H1 (cell line): ENCODE measurements at regions not wholly inside any gene's neighbourhood (a gene's known extent, or its start where the extent isn't known, plus 50 kb on each side); places are given as distances from the start of the nearest gene placed in this dataset.

ENCODE experiments used
- CTCF ChIA-PET: fragments of 300-600 bp; sonication (Branson Sonifier 250); formaldehyde crosslinking; loops from one replicate; lab custom pipeline; 2021; ENCODE audit not compliant: partially characterized antibody; lab: Charles Lee
- POLR2A ChIA-PET: fragments of 300-600 bp; sonication (Branson Sonifier 250); formaldehyde crosslinking; loops from one replicate; lab custom pipeline; 2021; ENCODE audit warnings: inconsistent platforms; ENCODE audit not compliant: partially characterized antibody; lab: Charles Lee
- DNase-seq, 2 experiments: peaks; one replicate each; pipeline versions ENCODE4 v3.0.0 to v3.0.0-alpha.2; 2010 to 2022; ENCODE audit warnings: low spot score in 2 of 2, low read depth in 1 of 2, mixed read lengths in 1 of 2
- FAIRE-seq: peaks from 2 replicates; lab custom pipeline; 2011; peaks lifted over from hg19 to GRCh38; lab: Jason Lieb, UNC
- H2AFZ ChIP-seq: 2 replicates; pipeline ENCODE4 v1.8.1; 2012; ENCODE audit warnings: low read length, inconsistent platforms
- H2AK5ac ChIP-seq: 2 replicates; pipeline ENCODE4 v1.6.1; 2013; ENCODE audit warnings: low read depth, low read length
- H2BK120ac ChIP-seq: replicated peaks from 2 replicates; pipeline ENCODE3; 2013; ENCODE audit warnings: low read depth, low read length, inconsistent platforms
- H2BK12ac ChIP-seq: 2 replicates; pipeline ENCODE4 v1.6.1; 2013; ENCODE audit warnings: low read depth, low read length
- H2BK15ac ChIP-seq: 2 replicates; pipeline ENCODE4 v1.6.1; 2013; ENCODE audit warnings: low read length
- H2BK20ac ChIP-seq: 2 replicates; pipeline ENCODE4 v1.6.1; 2013; ENCODE audit warnings: low read length
- H2BK5ac ChIP-seq: 2 replicates; pipeline ENCODE4 v1.6.1; 2013; ENCODE audit warnings: low read depth, low read length
- H3K14ac ChIP-seq: 2 replicates; pipeline ENCODE4 v1.6.1; 2013; ENCODE audit warnings: inconsistent platforms; ENCODE audit not compliant: insufficient read length
- H3K18ac ChIP-seq: 2 replicates; pipeline ENCODE4 v1.6.1; 2013; ENCODE audit warnings: low read length; ENCODE audit errors: extremely low read depth
- H3K23ac ChIP-seq: 2 replicates; pipeline ENCODE4 v1.6.1; 2013; ENCODE audit warnings: inconsistent platforms; ENCODE audit not compliant: insufficient read length
- H3K23me2 ChIP-seq: 2 replicates; pipeline ENCODE4 v1.6.1; 2013; ENCODE audit warnings: low read depth, low read length
- H3K27ac ChIP-seq: 2 replicates; pipeline ENCODE4 v1.6.1; 2011; ENCODE audit warnings: low read depth, low read length, inconsistent platforms
- H3K27me3 ChIP-seq, 4 experiments: replicated peaks in 1 of 4; 1 replicate in 1 of 4; 2 replicates in 3 of 4; pipeline versions ENCODE4 v1.6.1 to v1.8.1; 2011 to 2013; ENCODE audit warnings: low read length in 3 of 4, mild to moderate bottlenecking in 3 of 4, inconsistent platforms in 2 of 4, mixed read lengths in 2 of 4, moderate library complexity in 1 of 4; ENCODE audit not compliant: control insufficient read depth in 3 of 4, insufficient read depth in 3 of 4; ENCODE audit errors: extremely low read depth in 1 of 4
- H3K36me3 ChIP-seq, 4 experiments: 2 replicates each; pipeline versions ENCODE4 v1.6.1 to v1.8.1; 2011 to 2013; ENCODE audit warnings: mild to moderate bottlenecking in 4 of 4, low read length in 3 of 4, moderate library complexity in 2 of 4, control low read depth in 1 of 4, inconsistent platforms in 1 of 4; ENCODE audit not compliant: insufficient read depth in 4 of 4, control insufficient read depth in 2 of 4
- H3K4ac ChIP-seq: replicated peaks from 2 replicates; pipeline ENCODE3; 2013; ENCODE audit warnings: low read length, low read depth, mixed read lengths, inconsistent platforms; ENCODE audit not compliant: insufficient read length
- H3K4me1 ChIP-seq, 4 experiments: replicated peaks in 1 of 4; 1 replicate in 1 of 4; 2 replicates in 3 of 4; pipeline versions ENCODE4 v1.6.1 to v1.8.1; 2011 to 2013; ENCODE audit warnings: low read length in 3 of 4, inconsistent platforms in 2 of 4, mixed read lengths in 1 of 4; ENCODE audit not compliant: insufficient read depth in 4 of 4, control insufficient read depth in 3 of 4
- H3K4me2 ChIP-seq, 2 experiments: 2 replicates each; pipeline versions ENCODE4 v1.6.1 to v1.8.1; 2011 to 2013; ENCODE audit warnings: low read depth in 2 of 2, low read length in 2 of 2, control low read depth in 1 of 2, inconsistent platforms in 1 of 2, mild to moderate bottlenecking in 1 of 2; ENCODE audit not compliant: insufficient read depth in 1 of 2
- H3K4me3 ChIP-seq, 4 experiments: fragments of 200-600, 300-600 bp in 1 of 4; sonication (generic), shearing (Covaris generic), sonication (Bioruptor Twin) in 1 of 4; 2 replicates each; pipeline versions ENCODE4 v1.5.1 to v1.8.1; 2011 to 2016; ENCODE audit warnings: low read length in 4 of 4, low read depth in 3 of 4, control low read depth in 2 of 4, inconsistent platforms in 2 of 4, mild to moderate bottlenecking in 2 of 4, mixed read lengths in 1 of 4, moderate library complexity in 1 of 4; ENCODE audit not compliant: insufficient read depth in 2 of 4; ENCODE audit errors: extremely low read depth in 1 of 4
- H3K56ac ChIP-seq: replicated peaks from 2 replicates; pipeline ENCODE3; 2013; ENCODE audit warnings: low read depth, mild to moderate bottlenecking, mixed read lengths, low read length, inconsistent platforms; ENCODE audit not compliant: insufficient read length
- H3K79me1 ChIP-seq: 2 replicates; pipeline ENCODE4 v1.6.1; 2013; ENCODE audit warnings: low read depth, low read length, control low read depth
- H3K79me2 ChIP-seq, 2 experiments: 2 replicates each; pipeline versions ENCODE4 v1.6.1 to v1.8.1; 2012 to 2013; ENCODE audit warnings: low read length in 2 of 2, mild to moderate bottlenecking in 2 of 2, inconsistent platforms in 1 of 2; ENCODE audit not compliant: insufficient read depth in 2 of 2, control insufficient read depth in 1 of 2
- H3K9ac ChIP-seq, 4 experiments: replicated peaks in 1 of 4; 1 replicate in 1 of 4; 2 replicates in 3 of 4; pipeline versions ENCODE4 v1.6.1 to v1.8.1; 2011 to 2013; ENCODE audit warnings: low read depth in 3 of 4, low read length in 3 of 4, control low read depth in 2 of 4, mild to moderate bottlenecking in 2 of 4, moderate library complexity in 2 of 4, inconsistent platforms in 1 of 4; ENCODE audit errors: extremely low read depth in 1 of 4
- H3K9me3 ChIP-seq, 2 experiments: 2 replicates each; pipeline versions ENCODE4 v1.6.1 to v1.8.1; 2012 to 2013; ENCODE audit warnings: mild to moderate bottlenecking in 2 of 2, moderate library complexity in 2 of 2, control low read depth in 1 of 2, inconsistent platforms in 1 of 2, low read depth in 1 of 2, low read length in 1 of 2, mixed read lengths in 1 of 2; ENCODE audit not compliant: insufficient read depth in 2 of 2
- H4K20me1 ChIP-seq, 2 experiments: replicated peaks in 1 of 2; 2 replicates each; pipeline versions ENCODE3 to v1.8.1; 2011 to 2013; ENCODE audit warnings: inconsistent platforms in 2 of 2, low read length in 2 of 2, mild to moderate bottlenecking in 1 of 2; ENCODE audit not compliant: insufficient read depth in 2 of 2, control insufficient read depth in 1 of 2
- H4K5ac ChIP-seq: 2 replicates; pipeline ENCODE4 v1.6.1; 2013; ENCODE audit warnings: low read length, low read depth, mixed read lengths, inconsistent platforms; ENCODE audit not compliant: insufficient read length
- H4K8ac ChIP-seq: 2 replicates; pipeline ENCODE4 v1.8.0; 2013; ENCODE audit warnings: mild to moderate bottlenecking, moderate library complexity, low read length, inconsistent platforms; ENCODE audit not compliant: insufficient read depth; ENCODE audit errors: extremely low read depth
- H4K91ac ChIP-seq: replicated peaks from 2 replicates; pipeline ENCODE3; 2013; ENCODE audit warnings: low read length, mixed read lengths, inconsistent platforms; ENCODE audit not compliant: insufficient read length
- BACH1 ChIP-seq: IDR thresholded peaks from 2 replicates; pipeline ENCODE4 v1.6.1; 2012; ENCODE audit warnings: low read length, improper control_type of control experiment
- CBX5 ChIP-seq: fragments of 300-800, 300-1000 bp; sonication (generic); IDR thresholded peaks from 2 replicates; pipeline ENCODE4 v1.7.1; 2016; ENCODE audit warnings: antibody characterized with exemption, low read length, low read depth
- CBX8 ChIP-seq: fragments of 300-800, 300-1000 bp; sonication (generic); IDR thresholded peaks from 2 replicates; pipeline ENCODE4 v1.7.1; 2016; ENCODE audit warnings: low read depth, low read length, borderline replicate concordance
- CEBPB ChIP-seq: IDR thresholded peaks from 2 replicates; pipeline ENCODE4 v1.6.1; 2012; ENCODE audit warnings: low read depth, low read length
- CTBP2 ChIP-seq: IDR thresholded peaks from 2 replicates; pipeline ENCODE4 v1.7.0; 2011; ENCODE audit warnings: borderline replicate concordance, mild to moderate bottlenecking, moderate library complexity, mixed read lengths, low read length; ENCODE audit not compliant: insufficient read depth, insufficient read length
- NRF1 ChIP-seq: IDR thresholded peaks from 2 replicates; pipeline ENCODE4 v1.6.1; 2011; ENCODE audit warnings: mild to moderate bottlenecking, low read depth, low read length, improper control_type of control experiment
- SP2 ChIP-seq: IDR thresholded peaks from 2 replicates; pipeline ENCODE4 v1.6.1; 2012; ENCODE audit warnings: mild to moderate bottlenecking, low read length, inconsistent platforms
- TCF12 ChIP-seq: IDR thresholded peaks from 2 replicates; pipeline ENCODE4 v1.6.1; 2011; ENCODE audit warnings: low read depth, mild to moderate bottlenecking, low read length
- WGBS, 2 experiments: shearing (Covaris generic) in 1 of 2; methylation state at CpG; one replicate each; pipeline versions ENCODE4 v1.1.6 to v1.1.7; 2013 to 2015; ENCODE audit warnings: low lambda C conversion rate in 2 of 2, mixed read lengths in 2 of 2, inconsistent platforms in 1 of 2, low coverage in 1 of 2, missing lambda C conversion rate in 1 of 2; ENCODE audit not compliant: insufficient replicate concordance in 2 of 2, insufficient coverage in 1 of 2, insufficient read length in 1 of 2; ENCODE audit errors: extremely low coverage in 1 of 2, missing lambda C conversion rate in 1 of 2; 5-methylcytosine and 5-hydroxymethylcytosine counted together

DNA sequence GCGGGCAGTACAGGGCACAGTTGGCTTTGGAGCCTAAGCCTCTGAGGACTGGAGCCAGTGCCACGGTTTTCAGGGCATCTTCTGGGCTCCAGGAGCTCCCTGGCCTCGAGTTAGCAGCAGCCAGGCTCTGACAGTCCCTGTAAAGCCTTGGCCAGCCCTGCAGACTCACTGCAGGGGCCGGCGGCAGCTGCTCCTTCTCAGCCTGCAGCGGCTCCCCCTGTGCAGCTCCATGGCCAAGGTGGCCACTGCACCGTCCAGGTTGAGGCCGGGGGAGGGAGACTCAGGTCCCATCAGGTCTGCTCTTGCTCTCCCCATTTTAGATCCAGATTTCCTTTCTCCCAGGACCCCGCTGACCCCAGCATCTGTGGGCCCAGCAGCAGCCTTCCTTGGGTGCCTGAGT is 1461.1 kb downstream of the BRD1 start:
- Histone ChIP-seq H3K23ac (no peak overlapping the region), H2AK5ac (peak overlapping the region; percentile 67; the same call in 1 of the 2 replicates), H4K5ac (no peak overlapping the region), H3K56ac (no peak overlapping the region), H4K91ac (peak overlapping the region; percentile 49), H2AFZ (no peak overlapping the region), H3K79me1 (no peaks in the 10 kb centered on the region; the same call in 1 of the 2 replicates), H3K9me3 (no peaks in the 10 kb centered on the region), H2BK15ac (0 out of 2 replicates have a peak overlapping the region, but pooled peaks have one; percentile 29), H4K20me1 (no peaks in the 10 kb centered on the region), H3K4me3 (no peak overlapping the region), H3K27me3 (peaks cover 0 to 3% (median 0%) of the 10 kb centered on the region in 4 experiments; a peak in 1 of 7 replicates), H3K4me1 (peaks cover 14 to 34% (median 19%) of the 10 kb centered on the region in 4 experiments), H3K36me3 (no peaks in the 10 kb centered on the region), H3K14ac (no peak overlapping the region), H3K23me2 (peaks cover 1% of the 10 kb centered on the region; the same call in 1 of the 2 replicates), H3K18ac (peak overlapping the region; percentile 60), H3K27ac (no peak overlapping the region), H2BK120ac (no peak overlapping the region), H2BK12ac (peak overlapping the region; percentile 68; the same call in 1 of the 2 replicates), H3K4me2 (no peak overlapping the region), H4K8ac (no peak overlapping the region), H3K79me2 (no peaks in the 10 kb centered on the region), H2BK5ac (peak overlapping the region; percentile 49; the same call in 1 of the 2 replicates), H3K4ac (no peak overlapping the region), H2BK20ac (peak overlapping the region; percentile 43; the same call in 1 of the 2 replicates), H3K9ac (no peak overlapping the region)
- ChIA-PET POLR2A (no interaction called here), CTCF (interaction anchor here (0.6 to 0.7 kb wide), 2 partner anchors 27 to 28 kb away, joined by 3 read pairs; no protein-coding TSS in a partner anchor)
- FAIRE-seq, result no peak
- TF ChIP-seq TCF12, result no peak
- TF ChIP-seq NRF1, result no peak
- TF ChIP-seq SP2, result no peak
- no peak for TF ChIP-seq CEBPB
- TF ChIP-seq CTBP2, result no peak
- TF ChIP-seq BACH1, result no peak
- no peak for TF ChIP-seq CBX8
- no peak for TF ChIP-seq CBX5
- DNase-seq, result peak in 1 of 2 experiments; percentile 37
- 83% methylated on average over 9 of the region's 9 CpGs; no CpG with 5 or more reads in 1 of the 2 experiments for WGBS, 2 experiments
